ENCODE measurements at regions not wholly inside any gene's neighbourhood (a gene's known extent, or its start where the extent isn't known, plus 50 kb on each side); places are given as distances from the start of the nearest gene placed in this dataset.
A peak's percentile ranks its signal among the peaks of the same experiment; 100 is the strongest.

DNA sequence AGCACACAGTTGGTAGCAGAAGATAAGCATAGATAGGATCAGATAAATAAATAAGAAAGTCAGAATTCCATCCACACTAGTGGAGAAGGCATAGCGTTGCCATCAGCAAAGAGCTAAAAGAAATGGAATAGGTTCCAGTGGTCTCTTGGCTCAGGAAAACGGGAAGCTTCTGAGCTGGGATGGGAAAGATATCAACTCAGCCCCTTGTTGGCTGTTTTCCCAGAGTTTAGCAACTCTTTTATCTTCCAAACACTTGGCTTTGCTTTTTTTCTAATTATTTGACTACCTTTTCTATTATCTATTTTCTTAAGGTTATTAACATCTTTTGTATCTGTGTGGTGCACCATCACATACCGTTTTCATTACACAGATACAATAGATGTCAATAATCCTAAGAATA lies 445.7 kb upstream of the TRPC7 start:
- DNase-seq (ENCODE audit: low spot score) = no peak

DNA sequence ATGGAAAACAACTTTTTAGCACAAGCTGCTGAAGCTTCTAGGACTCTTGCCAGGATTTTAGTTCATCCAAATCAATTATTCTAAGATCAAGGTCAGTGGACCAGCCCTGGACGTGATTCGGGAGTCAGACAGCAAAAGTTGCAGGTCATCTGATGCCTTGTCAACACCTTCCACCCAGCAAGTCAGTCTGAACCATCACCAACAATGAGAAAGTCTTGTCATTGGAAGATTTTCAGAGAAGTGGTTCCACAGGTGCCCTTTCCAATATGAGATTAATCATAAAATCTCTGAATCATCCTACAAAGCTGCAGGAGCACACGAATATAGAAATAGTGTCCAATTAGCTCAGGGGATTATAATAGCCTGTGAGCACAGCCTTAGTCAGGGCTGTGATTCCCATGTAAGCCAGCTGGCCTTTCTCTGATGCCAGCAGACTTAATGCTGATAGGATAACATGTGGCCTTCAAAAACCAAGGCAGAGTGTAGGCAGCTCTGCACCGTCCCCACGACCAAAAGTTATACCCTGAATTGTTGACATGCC lies 445.0 kb upstream of the TRPC7 start:
- peak; percentile 78 for DNase-seq (ENCODE audit: low spot score)

- no peak for DNase-seq (ENCODE audit: low spot score)
These were observed 444.0 kb upstream of the TRPC7 start for GRCh38 chr5:136809382-136809781.

DNA sequence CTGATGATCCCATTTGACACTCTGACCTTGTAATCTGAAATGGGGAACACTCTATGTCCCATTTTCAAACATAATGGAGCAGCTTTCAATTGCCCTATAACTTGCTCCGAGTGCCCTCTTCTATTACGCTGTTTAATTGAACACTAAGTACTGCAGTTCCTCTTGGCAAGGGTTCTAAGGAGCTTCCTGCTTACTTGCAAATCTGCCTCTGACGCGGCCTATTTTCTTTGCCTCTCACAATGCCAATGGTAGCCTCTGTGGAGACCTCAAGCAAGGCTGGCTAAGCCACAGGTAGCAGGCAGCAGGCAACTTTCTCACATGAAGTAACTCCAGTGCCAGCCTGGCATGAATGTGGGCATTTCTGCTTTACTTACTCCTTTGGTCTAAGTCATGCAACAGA lies 443.4 kb upstream of the TRPC7 start:
- DNase-seq (ENCODE audit: low spot score) = no peak

DNA sequence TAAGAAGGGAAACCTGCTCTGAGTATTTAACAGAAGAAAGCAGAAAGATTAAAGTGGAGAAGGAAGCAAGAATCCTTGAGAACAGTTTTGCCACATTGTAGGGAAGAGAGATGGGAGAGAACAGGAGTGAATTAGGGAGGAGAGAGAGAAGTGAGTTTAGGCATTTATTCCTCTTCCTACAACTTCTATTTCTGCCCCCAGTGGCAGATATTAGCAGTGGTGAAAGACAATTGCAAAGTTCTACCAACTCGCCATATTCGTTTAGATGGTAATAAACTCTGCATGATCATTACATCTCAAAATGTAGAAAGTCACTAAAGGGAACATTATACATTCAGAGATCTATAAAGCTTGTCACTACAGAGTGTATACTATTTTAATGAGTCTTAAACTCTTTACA lies 440.1 kb upstream of the TRPC7 start:
- DNase-seq (ENCODE audit: low spot score) = no peak

DNA sequence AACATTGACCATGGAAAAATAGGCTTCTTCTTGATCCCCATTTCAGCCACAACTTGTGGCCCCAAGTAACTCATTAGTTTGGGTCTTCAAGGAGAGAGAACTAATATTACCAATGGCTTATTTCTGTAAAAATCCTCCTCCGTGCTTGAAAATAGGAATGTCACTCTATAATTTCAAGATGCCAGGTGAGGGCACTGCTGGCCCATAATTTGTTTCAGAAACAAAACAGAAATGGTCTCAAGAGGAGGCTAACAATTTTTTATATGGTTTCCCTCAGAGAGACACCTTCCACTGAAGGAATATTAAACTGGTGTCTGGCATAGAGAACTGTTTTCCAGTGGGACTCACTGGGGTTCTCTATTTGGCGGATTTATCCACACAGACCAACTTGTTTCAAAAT lies 437.0 kb upstream of the TRPC7 start:
- peak; percentile 24 for DNase-seq (ENCODE audit: low spot score)

DNA sequence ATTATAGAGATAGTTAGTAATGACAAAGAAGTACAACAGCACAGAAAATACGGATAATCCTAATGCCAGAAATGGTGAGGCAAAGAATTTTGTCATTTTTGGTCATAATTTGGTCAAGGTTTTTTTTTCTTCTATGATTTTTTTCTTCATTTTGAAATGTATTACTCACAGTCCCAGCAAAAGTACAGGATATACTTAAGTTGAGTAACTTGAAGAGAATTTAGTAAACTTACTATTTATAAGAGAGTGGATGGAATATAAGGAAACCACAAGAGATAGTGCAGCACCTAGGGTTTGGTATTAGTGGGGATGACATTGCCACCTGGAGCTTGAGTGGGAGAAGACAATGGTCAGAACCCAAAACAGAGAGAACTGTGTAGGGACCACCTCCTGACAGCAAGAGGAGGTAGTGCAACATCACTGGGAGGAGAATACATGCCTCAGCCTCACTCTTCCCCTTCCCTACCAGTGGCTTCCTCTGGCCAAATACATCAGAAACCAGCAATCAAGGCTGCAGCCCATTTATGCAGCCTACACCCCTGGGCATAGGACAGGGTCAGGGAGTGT lies 434.5 kb upstream of the TRPC7 start:
- DNase-seq (ENCODE audit: low spot score) = no peak

DNA sequence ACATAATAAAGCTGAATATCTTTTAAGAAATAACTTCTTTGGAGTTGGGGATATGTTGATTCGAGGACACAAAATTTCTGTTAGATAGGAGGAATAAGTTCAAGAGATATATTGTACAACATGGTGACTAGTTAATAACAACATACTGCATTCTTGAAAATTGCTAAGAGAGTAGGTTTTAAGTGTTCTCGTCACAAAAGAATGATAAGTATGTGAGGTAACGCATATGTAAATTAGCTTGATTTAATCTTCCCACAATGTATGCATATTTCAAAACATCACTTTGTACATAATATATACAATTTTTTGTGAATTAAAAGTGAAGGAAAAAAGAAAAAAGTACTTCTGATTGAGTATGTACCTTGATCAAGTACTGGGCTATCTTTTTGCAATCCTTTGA lies 428.0 kb upstream of the TRPC7 start:
- no peak for DNase-seq (ENCODE audit: low spot score)

GRCh38 chr5:136781464-136781863 lies 416.1 kb upstream of the TRPC7 start:
- DNase-seq (ENCODE audit: low spot score) = no peak

- no peak for DNase-seq (ENCODE audit: low spot score)
These were observed 415.2 kb upstream of the TRPC7 start for GRCh38 chr5:136780518-136780917.

- no peak for DNase-seq (ENCODE audit: low spot score)
These were observed 410.9 kb upstream of the TRPC7 start for GRCh38 chr5:136776022-136776927.

GRCh38 chr5:136772491-136772890 lies 407.1 kb upstream of the TRPC7 start:
- DNase-seq (ENCODE audit: low spot score) = no peak

GRCh38 chr5:136769900-136770684 lies 404.7 kb upstream of the TRPC7 start:
- peak; percentile 65 for DNase-seq (ENCODE audit: low spot score)

- no peak for DNase-seq (ENCODE audit: low spot score)
These were observed 403.7 kb upstream of the TRPC7 start for GRCh38 chr5:136769093-136769492.

GRCh38 chr5:136768457-136768856 lies 403.1 kb upstream of the TRPC7 start:
- DNase-seq (ENCODE audit: low spot score) = no peak

DNA sequence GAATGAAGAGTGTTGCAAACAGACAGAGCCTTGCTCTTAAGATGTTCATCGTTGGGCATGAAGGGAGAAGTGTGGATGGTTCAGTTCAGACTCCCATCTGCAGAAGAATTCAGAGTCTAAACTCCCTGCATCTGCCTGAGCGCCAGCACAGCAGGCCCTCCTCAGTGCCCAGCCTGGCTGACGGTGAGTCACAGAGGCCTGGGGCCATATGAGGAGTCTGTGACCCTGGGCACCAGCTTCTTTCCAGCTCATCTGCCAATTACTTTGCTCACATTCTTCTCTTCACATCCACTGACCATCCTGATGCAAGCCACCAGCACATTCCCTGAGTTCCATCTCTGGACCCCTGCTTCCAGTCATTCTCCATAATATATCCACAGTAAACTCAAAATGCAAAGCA lies 401.1 kb upstream of the TRPC7 start:
- DNase-seq (ENCODE audit: low spot score) = no peak

GRCh38 chr5:136764601-136765000 lies 399.3 kb upstream of the TRPC7 start:
- DNase-seq (ENCODE audit: low spot score) = no peak

DNA sequence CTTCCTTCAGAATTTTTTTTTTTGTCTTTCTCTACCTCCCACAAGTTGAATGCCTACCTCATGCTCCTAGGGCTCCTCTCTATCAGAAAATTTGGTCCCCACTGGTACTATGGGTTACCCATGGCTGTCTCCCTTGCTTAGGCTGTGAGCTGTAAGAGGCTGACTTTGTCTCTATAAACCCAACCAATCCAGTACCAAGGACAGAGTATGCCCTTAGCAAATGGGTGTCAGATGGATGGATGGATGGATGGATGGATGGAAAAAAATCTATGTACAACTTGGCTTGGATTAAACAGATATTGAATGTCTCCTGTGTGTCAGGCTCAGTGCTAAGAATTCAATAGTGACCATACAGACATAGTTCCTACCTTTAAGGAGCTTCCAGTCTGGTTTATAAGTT lies 398.2 kb upstream of the TRPC7 start:
- no peak for DNase-seq (ENCODE audit: low spot score)

DNA sequence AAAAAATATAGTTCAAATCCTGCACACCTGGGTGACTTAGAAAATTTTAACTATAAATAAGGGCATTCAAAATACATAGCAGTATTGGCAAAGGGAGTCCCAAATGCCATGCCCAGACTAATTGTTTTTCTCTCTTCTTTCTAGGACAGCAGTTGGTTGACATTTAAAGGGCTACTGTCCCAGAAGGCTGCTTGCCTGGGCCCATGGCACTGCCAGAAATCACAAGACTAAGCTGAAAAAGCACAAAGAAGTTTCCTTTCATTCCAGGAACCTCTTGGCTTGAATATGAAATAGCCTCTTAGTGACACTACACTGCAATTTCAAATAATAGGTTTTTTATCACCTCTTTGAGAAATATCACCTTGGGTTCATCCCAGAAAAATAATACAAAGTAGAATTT lies 388.9 kb upstream of the TRPC7 start:
- DNase-seq (ENCODE audit: low spot score) = no peak

GRCh38 chr5:136750224-136750862 lies 385.0 kb upstream of the TRPC7 start:
- DNase-seq (ENCODE audit: low spot score) = no peak

DNA sequence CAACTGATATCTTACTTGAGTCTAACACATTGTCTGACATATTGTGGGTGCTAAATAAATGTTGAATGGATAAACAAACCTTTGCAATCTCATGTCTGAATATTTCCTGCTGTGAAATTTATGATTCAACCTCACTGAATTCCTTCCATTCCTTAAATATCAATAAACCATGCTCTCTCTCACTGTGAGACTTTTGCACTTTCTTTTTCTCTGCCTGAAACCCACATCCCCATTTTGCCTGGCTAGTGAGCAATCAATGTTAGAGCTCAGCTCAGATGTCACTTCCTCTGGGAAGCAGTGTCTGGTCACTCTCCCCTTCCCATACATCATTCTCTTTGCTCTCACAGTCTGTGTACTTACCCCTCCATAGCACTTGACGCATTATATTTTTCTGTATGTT lies 383.7 kb upstream of the TRPC7 start:
- DNase-seq (ENCODE audit: low spot score) = no peak

- no peak for DNase-seq (ENCODE audit: low spot score)
These were observed 377.7 kb upstream of the TRPC7 start for GRCh38 chr5:136743052-136743451.

Measured in RKO (cell line).